Neural progenitor cell (in vitro differentiated cells): ENCODE measurements at regions not wholly inside any gene's neighbourhood (a gene's known extent, or its start where the extent isn't known, plus 50 kb on each side); places are given as distances from the start of the nearest gene placed in this dataset.

ENCODE experiments used
- CTCF ChIP-seq: fragments of 200-600 bp; sonication (generic); IDR thresholded peaks from 2 replicates; pipeline ENCODE4 v1.5.1; 2017; ENCODE audit warnings: antibody characterized with exemption, mild to moderate bottlenecking
- EZH2phosphoT487 ChIP-seq: fragments of 200-600 bp; sonication (generic); IDR thresholded peaks from 2 replicates; pipeline ENCODE4 v1.6.1; 2017; ENCODE audit warnings: antibody characterized with exemption

GRCh38 chr14:101223127-101223526 is 319.6 kb upstream of the RTL1 start:
- no peak for TF ChIP-seq CTCF
- no peak for TF ChIP-seq EZH2phosphoT487
